Stimulated activated CD4-positive, alpha-beta T cell treated with anti-CD3 and anti-CD28 coated beads, TNF-alpha, amount 100 ng/mL, for 48 hours (primary cell): ENCODE measurements at regions not wholly inside any gene's neighbourhood (a gene's known extent, or its start where the extent isn't known, plus 50 kb on each side); places are given as distances from the start of the nearest gene placed in this dataset.
"Not testable (repeated sequence)": the region's sequence is repeated elsewhere in the genome, so short reads cannot be mapped to it uniquely, and the experiment has no call there.

Experiments
- DNase-seq, 3 donors: peaks; one replicate each; pipeline ENCODE4 v3.0.0-alpha.2; 2020; ENCODE audit warnings: low read depth in 3 of 3

DNA sequence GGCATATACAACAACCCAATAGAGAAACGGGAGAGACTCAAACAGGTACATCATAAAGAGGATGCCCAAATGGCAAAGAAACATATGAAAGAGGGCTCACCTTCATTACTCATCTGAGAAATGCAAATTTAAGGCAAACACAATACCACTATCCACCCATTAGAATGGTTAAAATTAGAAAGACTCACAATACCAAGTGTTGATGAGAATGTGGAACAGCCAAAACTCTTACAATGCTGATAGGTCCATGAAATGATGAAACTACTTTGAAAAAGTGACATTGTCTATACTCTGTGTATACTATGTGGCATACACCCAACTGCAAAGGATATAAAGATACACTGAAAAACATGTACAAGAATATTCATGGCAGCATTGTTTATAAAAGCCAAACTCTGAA lies 96.2 kb upstream of the TSHZ3 start:
- DNase-seq, result no peak

DNA sequence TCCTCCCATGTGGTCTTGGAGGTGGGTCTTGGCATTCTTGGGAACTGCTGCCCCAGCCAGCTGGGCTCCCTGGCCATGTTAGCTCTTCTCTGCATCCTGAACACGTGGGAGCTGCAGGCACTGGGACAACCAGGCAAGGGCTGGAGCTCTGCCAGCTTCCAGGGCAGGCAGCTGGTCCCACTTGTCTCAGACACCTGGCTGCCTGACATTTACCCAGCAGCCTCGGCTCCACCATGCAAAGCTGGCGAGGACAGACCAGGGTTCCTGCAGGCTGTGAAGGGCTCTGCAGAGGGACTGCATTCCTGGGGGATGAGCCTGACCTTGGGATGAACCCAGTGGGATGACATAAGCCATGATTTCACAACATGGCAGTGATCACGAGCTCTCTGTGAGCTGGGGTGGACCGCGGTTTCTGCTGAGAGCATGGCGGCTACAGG lies 99.0 kb upstream of the TSHZ3 start:
- DNase-seq, result no peak

DNA sequence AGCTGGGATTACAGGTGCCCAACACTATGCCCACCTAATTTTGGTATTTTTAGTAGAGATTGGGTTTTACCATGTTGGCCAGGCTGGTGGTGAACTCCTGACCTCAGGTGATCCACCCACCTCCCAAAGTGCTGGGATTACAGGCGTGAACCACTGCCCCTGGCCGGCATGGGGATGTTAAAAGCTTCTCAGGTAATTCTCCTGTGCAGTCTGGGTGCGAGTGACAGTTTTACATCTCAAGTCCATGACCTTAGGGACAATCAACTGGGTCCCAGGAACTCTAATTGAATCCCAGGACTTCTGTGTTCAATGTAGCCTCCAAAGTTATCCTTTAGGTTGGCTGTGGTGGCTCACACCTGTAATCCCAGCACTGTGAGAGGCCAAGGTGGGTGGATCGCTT lies 100.1 kb upstream of the TSHZ3 start:
- DNase-seq, result no peak

DNA sequence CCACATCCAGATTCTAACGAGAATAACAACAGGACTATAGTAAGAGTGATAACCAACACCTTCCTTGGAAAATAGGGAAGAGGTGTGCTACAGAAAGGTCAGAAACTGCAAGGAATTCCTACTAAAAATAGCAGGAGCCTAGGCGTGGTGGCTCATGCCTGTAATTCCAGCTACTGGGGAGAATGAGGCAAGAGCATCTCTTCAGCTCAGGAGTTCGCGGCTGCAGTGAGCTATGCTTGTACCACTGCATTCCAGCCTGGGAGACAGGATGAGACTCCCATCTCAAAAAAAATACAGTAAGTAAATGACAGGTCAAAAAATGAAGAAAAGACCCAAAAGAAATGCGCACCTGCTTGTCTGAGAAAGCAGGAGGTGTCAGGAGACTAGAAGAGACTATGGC lies 101.5 kb upstream of the TSHZ3 start:
- DNase-seq, result no peak

DNA sequence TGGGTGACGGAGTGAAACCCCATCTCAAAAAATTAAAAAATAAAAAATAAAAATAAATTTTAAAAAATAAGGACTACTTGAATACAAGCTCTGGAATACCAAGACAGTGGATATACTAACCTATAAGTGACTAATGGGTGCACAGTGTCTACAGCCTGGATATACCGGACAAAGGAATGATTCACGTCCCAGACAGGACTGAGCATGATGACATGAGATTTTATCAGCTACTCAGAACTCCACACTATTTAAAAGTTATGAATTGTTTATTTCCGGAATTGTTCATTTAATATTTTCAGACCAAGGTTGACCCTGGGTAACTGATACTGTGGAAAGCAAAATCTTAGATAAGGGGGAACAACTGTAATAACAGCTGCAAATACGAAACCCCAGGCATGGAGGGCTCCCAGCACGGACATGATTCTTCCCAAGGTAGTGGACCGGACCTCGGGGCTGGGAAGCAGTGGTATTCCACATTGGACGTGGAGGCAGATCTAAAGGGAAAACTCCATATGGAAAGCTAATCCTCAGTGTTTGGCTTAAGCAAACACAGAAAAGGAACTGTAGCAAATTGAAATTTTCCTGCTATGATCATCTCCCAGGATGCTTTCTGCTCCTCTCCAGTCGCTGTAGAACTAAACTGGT lies 102.6 kb upstream of the TSHZ3 start:
- DNase-seq, result no peak

DNA sequence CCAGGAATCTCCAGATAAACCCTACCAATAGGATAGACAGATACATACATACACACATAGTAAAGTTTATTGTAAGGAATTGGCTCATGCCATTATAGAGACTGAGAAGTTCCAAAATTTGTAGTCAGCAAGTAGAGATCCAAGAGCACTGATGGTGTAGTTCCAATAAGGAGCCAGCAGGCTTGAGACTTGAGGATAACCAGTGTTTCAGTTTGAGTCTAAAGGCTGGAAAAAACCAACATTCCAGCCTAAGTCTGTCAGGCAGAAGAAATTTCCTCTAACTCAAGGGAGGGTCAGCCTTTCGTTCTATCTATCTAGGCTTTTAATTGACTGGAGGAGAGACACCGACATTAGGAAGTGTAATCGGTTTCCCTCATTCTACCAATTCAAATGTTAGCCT lies 110.2 kb upstream of the TSHZ3 start:
- DNase-seq, result no peak

DNA sequence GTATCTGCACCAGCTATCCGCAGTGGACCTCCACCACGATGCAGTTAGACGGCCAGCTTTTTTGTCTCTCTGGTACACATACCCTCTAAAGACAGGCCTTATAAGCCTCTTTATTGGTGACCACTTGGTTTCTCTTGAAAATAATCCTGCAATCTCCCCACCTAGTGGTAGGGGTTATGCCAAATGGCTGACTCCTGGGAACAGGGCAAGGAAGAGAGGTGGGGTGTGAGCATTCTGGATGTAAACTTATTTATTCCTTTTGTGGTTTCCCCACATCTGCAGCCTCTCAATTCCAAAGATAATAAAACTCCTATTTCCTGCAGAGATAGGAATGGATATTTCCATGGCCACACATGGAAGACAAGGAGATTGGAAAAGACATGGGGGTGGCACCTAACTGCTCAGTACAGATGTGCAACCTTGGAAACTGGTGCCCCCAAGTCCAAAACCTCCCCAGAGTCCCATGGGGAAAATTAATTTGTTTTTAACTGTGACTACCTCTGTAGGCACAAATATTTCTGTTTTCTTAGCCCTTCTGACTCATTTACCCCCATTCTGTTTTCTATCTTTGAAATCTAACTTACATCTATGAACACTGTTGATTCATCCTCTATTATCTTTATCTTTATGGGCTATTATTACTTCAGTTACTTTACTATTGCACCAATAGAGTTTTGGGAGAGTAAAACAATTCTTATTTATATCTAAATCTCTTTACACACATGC lies 112.7 kb upstream of the TSHZ3 start:
- DNase-seq, result no peak

DNA sequence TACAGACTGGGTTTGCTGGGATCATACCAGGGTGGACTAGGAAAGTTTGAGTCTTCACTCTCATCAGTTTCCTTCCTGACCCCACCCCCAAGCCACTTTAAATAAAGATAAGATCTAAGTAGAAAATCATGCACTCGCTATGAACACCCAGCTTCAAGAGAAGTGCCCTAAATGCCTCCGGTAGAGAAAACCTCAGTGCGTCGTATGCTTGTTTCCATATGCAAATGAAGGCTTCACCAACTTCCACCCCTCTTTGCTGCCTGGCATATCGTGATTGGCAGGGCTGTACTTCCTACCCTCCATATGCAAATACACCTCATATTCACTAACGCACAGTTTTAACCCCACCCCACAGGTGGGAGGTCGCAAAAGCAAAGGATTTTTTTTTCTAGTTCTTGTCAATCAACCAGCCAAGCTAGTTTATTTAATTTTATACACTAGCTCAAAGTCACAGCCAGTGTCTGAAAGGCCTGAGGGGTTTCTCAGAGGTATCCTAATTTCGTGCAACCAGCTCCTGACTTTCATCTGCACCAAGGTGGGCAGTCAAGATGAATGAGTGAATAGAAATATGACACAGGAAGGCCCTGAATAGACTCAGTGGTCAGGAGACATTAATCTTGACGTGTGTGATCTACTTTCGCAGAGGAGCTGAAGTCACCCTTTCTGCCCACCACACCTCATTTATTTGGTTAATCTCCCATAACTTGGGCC lies 121.1 kb upstream of the TSHZ3 start:
- DNase-seq, result no peak

DNA sequence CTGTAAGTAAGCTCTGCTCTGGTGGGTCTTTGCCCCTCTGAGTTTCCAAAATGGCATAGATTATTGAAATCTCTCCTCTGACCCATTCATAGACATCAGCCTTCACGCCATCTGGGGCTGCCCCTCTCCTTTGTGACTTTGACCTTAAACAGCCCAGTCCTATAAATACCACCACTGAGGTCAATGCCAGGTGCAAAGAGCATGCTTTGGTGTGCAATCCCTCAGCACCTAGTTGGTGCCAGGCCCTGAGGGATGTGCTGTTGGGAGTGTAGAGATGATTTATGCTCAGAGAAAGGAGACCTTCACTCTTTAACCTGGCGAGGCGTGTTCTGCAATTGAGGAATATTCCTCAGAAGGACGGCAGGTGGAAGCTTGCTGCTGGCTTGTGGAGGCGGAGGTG lies 121.7 kb upstream of the TSHZ3 start:
- no peak for DNase-seq

DNA sequence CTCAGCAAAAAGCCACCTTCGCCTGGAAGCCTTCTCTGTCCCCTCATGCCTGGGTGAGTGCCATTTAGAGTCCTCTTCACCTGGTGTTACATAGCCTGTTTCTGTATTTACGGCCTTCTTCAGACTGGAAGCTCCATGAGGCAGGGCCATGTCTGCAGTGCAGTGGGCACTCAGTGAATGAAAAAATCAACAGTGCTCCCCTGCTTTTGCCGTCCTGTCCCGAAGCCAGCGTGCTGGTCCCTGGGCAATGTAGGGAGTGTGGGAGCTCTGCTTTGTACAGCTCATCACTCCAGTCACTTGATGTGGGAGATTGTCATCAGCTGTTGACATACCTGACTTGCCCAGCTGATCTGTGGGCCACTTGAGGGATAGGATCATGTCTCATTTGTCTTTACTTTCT lies 129.0 kb upstream of the TSHZ3 start:
- DNase-seq, result no peak

DNA sequence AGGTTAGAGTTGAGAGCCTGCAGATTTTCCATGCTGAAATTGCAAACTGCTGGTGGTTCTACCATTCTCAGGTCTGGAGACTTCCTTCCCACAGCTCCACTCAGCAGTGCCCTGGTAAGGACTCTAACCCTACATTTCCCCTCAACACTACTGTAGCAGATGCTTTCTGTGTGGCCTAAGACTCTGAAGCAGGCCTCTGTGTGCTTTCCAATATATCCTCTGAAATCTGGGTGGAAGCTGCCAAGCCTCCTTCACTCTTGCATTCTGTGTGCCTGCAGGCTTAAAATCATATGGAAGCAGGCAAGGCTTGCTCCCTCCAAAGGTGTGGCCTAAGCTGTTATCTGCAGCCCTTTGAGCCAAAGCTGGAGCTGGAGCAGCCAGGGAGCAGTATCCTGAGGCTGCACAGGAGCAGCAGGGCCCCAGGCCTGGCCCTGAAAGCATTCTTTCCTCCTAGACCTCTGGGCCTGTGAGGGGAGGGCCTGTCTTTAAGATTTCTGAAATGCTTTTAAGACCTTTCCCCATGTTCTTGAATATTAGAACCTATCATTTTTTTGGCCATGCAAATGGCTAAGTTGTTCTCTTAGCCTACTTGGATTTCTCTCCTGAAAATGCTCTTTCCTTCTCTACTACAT lies 134.1 kb upstream of the TSHZ3 start:
- DNase-seq, result no peak

DNA sequence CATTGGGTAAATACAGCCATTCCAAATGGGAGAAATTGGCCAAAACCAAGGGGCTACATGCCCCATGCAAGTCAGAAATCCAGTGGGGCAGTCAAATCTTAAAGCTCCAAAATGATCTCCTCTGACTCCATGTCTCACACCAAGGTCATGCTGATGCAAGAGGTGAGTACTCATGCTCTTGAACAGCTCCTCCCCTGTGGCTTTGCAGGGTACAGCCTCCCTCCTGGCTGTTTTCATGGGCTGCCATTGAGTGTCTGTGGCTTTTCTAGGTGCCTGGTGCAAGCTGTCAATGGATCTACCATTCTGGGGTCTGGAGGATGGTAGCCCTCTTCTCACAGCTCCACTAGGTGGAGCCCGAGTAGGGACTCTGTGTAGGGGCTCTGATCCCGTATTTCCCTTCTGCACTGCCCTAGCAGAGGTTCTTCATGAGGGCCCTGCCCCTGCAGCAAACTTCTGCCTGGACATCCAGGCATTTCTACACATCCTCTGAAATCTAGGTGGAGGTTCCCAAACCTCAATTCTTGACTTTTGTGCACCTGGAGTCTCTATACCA lies 135.7 kb upstream of the TSHZ3 start:
- DNase-seq, result not testable (repeated sequence)

DNA sequence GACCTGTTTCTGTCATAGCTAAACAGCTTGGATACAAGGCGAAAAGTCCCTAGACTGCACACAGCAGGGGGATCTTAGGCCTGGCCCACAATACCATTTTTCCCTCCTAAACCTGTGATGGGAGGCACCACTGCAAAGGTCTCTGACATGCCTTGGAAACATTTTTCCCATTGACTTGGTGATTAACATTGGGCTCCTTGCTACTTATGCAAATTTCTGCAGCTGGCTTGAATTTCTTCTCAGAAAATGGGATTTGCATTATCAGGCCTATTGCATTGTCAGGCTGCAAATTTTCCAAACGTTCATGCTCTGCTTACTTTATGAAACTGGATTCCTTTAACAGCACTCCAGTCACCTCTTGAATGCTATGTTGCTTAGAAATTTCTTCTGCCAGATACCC lies 136.2 kb upstream of the TSHZ3 start:
- no peak for DNase-seq

DNA sequence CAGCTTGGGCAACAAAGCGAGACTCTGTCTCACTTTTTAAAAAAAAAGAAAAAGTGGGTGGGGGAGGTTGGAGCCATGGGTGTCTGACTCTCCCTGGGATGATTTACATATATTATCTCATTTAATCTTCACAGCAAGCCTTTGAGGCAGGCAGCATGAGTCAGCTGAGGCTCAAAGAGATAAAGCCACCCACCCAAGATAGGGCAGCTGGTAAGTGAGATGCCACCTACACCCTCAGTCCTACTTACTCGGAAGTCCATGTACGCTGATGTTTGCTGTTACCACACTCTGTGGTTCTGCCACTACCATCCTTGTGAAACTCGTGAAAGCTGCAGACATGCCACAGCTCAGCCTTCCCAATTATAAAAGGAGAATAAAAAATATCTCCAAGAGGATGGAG lies 142.0 kb upstream of the TSHZ3 start:
- no peak for DNase-seq

DNA sequence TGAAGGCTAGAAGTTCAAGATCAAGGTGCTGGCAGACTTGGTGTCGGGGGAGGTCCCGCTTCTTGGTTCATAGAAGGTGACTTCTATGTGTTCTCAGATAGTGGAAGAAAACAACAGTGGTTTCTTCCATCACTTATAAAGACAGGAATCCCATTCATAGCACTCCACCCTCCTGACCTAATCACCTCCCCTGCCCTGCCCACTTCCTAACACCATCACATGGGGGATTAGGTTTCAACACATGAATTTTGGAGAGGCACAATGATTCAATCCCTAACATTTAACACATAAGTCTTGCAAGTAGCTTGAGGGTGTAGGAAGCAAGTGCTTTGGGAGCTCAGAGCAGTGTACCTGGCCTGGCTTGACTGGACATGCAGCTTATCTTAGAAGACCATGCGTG lies 142.8 kb upstream of the TSHZ3 start:
- DNase-seq, result no peak

DNA sequence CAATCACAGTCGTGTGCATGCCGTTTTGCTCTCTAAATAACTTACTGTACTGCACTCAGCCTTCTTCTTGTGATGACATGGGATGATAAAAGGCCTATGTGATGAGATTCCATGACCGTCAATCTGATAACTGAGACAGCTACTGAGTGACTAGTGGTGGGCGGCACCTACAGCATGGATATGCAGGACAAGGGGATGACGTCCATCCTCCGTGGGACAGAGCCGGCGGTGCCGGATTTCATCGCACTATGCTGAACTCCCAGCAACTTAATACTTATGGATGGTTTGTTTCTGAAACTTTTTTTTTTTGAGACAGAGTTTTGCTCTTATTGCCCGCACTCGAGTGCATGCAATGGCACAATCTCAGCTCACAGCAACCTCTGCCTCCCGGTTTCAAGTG lies 146.8 kb upstream of the TSHZ3 start:
- DNase-seq, result no peak

DNA sequence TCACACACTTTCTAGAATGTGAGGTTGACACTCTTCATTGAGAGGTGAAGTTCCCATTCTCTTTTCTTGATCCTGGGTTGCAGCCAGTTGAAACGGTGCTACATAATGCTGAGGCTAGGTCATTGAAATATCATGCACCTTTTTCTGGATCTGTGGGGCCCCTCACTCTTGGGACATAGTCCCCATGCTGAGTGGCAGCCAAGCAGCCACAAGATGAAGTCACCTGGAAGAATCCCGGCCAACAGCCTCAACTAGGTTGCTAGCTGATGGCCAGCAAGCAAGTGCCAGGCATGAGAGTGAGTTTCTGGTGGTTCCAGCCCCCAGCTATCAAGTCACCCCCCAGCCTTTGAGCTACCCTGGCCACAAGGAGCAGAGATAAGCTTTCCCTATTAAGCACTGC lies 148.5 kb upstream of the TSHZ3 start:
- no peak for DNase-seq

DNA sequence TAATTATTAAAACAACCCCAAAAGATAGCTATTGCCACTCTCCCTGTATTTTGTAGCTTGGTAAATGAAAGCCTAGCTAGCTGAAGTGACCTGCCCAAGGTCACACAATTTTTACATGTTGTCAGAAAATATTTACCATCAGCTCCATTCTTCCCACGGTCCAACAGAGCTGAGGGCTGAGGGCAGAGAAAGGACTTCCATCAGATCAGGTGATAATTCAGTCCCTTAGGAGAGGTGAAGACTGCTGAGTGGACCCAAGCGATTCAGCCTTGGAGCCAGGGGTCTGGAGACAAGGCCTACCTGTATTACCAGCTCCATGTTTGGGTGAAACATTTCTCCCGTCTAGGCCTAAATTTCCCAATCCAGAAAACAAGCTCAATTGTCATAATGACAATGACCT lies 149.5 kb upstream of the TSHZ3 start:
- DNase-seq, result no peak

DNA sequence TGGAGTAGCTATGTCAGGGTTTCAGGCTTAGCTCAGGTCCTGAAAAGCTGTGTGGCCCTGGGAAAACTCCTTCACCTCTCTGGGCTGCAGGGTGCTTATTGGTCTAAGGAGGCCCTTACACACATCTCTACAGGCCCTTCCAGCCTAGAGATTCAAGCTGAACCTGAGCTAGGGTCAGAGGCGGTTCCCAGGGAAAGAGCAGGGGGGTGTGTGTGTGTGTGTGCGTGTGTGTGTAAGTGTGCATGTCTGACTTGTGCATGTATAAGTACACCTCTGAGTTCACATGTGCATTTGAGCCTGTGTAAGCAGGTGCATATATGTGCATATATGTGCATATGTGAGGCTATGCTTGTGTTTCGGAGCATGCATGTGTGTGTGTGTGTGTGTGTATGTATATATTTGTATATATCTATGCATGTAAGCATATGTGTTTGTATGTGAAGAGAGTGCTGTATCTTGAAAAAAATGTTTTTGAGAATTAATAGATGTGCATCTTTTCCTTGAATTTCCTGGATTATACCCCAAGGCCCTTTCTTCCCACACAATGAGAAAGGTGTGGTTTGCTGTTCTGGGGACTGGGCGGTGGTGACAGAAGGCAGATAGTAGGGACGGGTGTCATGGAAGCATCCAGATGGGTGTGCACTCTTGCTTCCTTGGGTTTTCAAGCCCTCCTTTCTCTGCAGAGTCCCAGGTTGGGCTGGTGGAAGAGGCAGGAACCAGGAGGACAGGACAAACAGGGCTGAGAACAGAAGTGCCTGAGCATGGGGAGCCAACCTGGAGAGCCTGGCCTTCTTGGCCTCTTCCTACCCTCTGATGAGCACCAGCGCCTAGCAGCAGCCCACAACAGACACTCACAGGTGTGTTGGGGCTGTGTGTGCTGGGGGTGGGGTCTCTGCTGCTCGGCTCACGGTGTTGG lies 150.3 kb upstream of the TSHZ3 start:
- DNase-seq, result no peak

DNA sequence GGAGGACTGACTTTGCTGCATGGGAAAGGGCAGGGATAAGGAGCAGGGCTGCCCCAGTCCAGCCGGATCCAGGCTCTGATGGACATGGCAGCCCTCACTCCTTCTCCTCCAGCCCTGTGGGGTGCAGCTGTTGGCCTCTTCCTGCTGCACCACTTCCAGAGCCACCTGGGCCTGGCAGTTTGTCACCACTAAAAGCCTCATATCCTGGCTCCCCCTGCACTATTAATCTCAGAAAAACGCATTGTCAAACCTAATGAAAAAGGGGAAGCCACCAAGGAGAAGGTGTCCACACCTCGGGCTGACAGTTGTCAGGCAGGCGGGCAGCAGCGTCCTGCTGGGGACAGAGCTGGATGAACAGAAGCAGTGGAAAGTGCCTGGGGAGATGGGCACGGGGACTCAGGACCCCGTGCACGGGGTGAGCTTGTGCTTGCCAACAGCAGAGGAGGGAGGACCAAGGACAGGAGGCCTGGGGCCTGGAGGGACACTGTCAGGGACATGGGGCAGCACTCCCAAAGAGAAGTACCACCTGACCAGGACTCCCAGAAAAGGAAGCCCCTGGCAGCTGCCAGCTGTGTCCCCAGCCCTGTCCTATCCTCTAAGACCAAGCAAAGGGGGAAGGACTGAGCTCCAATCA lies 151.1 kb upstream of the TSHZ3 start:
- DNase-seq, result no peak

DNA sequence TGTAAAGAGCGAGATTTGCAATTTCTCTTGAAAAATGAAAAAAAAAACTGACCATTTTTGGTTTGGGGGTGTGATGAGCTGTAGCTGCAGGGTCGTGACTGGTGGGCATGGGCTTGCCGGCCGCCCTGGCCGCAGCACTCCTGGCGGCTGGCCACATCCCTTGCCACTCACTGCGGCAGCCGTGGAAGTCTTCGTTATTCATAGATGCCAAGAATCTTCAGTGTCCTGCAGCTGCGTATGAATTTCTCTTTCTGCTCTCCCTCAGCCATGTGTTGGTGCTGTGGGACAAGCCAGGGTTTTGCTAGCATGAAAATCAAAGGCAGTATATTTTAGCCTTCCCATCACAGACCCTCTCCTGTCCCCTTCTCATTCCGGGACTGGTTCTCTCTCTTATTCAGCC lies 151.7 kb upstream of the TSHZ3 start:
- DNase-seq, result no peak
